ENCODE measurements at regions not wholly inside any gene's neighbourhood (a gene's known extent, or its start where the extent isn't known, plus 50 kb on each side); places are given as distances from the start of the nearest gene placed in this dataset.

DNA sequence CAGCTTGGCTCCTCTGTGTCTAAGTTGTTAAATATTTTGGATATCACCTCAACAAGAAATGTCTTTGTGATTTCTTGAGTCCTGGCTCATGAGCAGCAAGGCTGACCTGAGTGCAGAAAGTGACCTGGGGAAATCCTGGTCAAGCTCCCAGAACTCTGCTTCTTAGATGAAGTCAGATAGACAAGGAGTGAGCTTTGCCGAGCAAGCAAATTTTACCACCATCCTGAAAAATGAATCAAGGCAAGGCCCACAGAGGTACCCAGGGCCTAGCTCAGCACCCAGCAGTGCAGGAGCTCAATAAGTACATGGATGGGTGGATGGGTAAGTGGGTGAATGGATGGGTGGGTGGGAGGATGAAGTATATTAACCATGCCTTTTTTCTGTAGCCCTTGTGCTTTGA, 291.8 kb downstream of the UACA start:
- Histone ChIP-seq H3K4me3 (no peak overlapping the region), H2AFZ (ENCODE audit: control insufficient read depth, low read depth, low read length) (no peak overlapping the region), H3K79me2 (ENCODE audit: control insufficient read depth, insufficient read depth, low read length) (no peaks in the 10 kb centered on the region), H3K36me3 (ENCODE audit: control insufficient read depth in 2 of 2, insufficient read depth in 2 of 2, low read length in 1 of 2) (no peaks in the 10 kb centered on the region), H3K9ac (ENCODE audit: control insufficient read depth, insufficient read depth, low read length) (no peak overlapping the region), H4K20me1 (ENCODE audit: control insufficient read depth, insufficient read depth) (no peaks in the 10 kb centered on the region), H3K27me3 (replicated peaks in 1 of 2; ENCODE audit: control insufficient read depth in 2 of 2, insufficient read depth in 2 of 2, low read length in 1 of 2) (no peaks in the 10 kb centered on the region; a peak in 1 of 4 replicates), H3K4me2 (ENCODE audit: control insufficient read depth, insufficient read depth) (no peak overlapping the region), H3K4me1 (ENCODE audit: control insufficient read depth, insufficient read depth, low read length) (peaks cover 16% of the 10 kb centered on the region), H3K9me3 (replicated peaks; ENCODE audit: control insufficient read depth, insufficient read depth, low read length) (no peaks in the 10 kb centered on the region; the same call in 2 of the 3 replicates), H3K27ac (ENCODE audit: control insufficient read depth, insufficient read depth) (no peak overlapping the region)
- ChIA-PET CTCF (interaction anchor here (1.8 to 2.1 kb wide), 2 partner anchors 16 to 33 kb away, joined by 5 to 6 read pairs; no protein-coding TSS in a partner anchor), SMC1A (ENCODE audit: uncharacterized antibody, unreplicated experiment) (interaction anchor here (1.3 to 1.6 kb wide), 2 partner anchors 9 to 33 kb away, joined by 3 to 4 read pairs; no protein-coding TSS in a partner anchor), RAD21 (ENCODE audit: unreplicated experiment) (interaction anchor here (0.6 to 1.4 kb wide), 4 partner anchors 13 to 373 kb away, joined by 3 to 7 read pairs (median 4); no protein-coding TSS in a partner anchor), POLR2A (no interaction called here)
- intact Hi-C loops (cut with micrococcal nuclease; ENCODE audit: unreplicated experiment) (no loop called here), in situ Hi-C loops (cut with MboI) (no loop called here)
- FAIRE-seq: no peak
- WGBS (ENCODE audit: insufficient coverage, insufficient replicate concordance, low lambda C conversion rate, missing lambda C conversion rate): 50% methylated on average over 1 of the region's 1 CpG
- no TSS peak for BruUV-seq (replicated peaks)
- DNase-seq (ENCODE audit: low read depth, low spot score): no peak
- no peak for ATAC-seq
- TF ChIP-seq, protein P1, sequence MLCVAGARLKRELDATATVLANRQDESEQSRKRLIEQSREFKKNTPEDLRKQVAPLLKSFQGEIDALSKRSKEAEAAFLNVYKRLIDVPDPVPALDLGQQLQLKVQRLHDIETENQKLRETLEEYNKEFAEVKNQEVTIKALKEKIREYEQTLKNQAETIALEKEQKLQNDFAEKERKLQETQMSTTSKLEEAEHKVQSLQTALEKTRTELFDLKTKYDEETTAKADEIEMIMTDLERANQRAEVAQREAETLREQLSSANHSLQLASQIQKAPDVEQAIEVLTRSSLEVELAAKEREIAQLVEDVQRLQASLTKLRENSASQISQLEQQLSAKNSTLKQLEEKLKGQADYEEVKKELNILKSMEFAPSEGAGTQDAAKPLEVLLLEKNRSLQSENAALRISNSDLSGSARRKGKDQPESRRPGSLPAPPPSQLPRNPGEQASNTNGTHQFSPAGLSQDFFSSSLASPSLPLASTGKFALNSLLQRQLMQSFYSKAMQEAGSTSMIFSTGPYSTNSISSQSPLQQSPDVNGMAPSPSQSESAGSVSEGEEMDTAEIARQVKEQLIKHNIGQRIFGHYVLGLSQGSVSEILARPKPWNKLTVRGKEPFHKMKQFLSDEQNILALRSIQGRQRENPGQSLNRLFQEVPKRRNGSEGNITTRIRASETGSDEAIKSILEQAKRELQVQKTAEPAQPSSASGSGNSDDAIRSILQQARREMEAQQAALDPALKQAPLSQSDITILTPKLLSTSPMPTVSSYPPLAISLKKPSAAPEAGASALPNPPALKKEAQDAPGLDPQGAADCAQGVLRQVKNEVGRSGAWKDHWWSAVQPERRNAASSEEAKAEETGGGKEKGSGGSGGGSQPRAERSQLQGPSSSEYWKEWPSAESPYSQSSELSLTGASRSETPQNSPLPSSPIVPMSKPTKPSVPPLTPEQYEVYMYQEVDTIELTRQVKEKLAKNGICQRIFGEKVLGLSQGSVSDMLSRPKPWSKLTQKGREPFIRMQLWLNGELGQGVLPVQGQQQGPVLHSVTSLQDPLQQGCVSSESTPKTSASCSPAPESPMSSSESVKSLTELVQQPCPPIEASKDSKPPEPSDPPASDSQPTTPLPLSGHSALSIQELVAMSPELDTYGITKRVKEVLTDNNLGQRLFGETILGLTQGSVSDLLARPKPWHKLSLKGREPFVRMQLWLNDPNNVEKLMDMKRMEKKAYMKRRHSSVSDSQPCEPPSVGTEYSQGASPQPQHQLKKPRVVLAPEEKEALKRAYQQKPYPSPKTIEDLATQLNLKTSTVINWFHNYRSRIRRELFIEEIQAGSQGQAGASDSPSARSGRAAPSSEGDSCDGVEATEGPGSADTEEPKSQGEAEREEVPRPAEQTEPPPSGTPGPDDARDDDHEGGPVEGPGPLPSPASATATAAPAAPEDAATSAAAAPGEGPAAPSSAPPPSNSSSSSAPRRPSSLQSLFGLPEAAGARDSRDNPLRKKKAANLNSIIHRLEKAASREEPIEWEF (IDR thresholded peaks at IDR 0.05; ENCODE audit: insufficient replicate concordance, low read depth, low read length): no peak
- TF ChIP-seq, protein P2, sequence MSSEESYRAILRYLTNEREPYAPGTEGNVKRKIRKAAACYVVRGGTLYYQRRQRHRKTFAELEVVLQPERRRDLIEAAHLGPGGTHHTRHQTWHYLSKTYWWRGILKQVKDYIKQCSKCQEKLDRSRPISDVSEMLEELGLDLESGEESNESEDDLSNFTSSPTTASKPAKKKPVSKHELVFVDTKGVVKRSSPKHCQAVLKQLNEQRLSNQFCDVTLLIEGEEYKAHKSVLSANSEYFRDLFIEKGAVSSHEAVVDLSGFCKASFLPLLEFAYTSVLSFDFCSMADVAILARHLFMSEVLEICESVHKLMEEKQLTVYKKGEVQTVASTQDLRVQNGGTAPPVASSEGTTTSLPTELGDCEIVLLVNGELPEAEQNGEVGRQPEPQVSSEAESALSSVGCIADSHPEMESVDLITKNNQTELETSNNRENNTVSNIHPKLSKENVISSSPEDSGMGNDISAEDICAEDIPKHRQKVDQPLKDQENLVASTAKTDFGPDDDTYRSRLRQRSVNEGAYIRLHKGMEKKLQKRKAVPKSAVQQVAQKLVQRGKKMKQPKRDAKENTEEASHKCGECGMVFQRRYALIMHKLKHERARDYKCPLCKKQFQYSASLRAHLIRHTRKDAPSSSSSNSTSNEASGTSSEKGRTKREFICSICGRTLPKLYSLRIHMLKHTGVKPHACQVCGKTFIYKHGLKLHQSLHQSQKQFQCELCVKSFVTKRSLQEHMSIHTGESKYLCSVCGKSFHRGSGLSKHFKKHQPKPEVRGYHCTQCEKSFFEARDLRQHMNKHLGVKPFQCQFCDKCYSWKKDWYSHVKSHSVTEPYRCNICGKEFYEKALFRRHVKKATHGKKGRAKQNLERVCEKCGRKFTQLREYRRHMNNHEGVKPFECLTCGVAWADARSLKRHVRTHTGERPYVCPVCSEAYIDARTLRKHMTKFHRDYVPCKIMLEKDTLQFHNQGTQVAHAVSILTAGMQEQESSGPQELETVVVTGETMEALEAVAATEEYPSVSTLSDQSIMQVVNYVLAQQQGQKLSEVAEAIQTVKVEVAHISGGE (CRISPR knock-in tag; IDR thresholded peaks at IDR 0.05): no peak
- TF ChIP-seq PML (IDR thresholded peaks at IDR 0.05; ENCODE audit: low read length) (no peak), EZH2 (IDR thresholded peaks at IDR 0.05; ENCODE audit: borderline replicate concordance, control insufficient read depth, low read depth, low read length) (no peak), POLR2AphosphoS2 (IDR thresholded peaks at IDR 0.05; ENCODE audit: low read depth, low read length) (no peak)
- TF ChIP-seq, protein P3, sequence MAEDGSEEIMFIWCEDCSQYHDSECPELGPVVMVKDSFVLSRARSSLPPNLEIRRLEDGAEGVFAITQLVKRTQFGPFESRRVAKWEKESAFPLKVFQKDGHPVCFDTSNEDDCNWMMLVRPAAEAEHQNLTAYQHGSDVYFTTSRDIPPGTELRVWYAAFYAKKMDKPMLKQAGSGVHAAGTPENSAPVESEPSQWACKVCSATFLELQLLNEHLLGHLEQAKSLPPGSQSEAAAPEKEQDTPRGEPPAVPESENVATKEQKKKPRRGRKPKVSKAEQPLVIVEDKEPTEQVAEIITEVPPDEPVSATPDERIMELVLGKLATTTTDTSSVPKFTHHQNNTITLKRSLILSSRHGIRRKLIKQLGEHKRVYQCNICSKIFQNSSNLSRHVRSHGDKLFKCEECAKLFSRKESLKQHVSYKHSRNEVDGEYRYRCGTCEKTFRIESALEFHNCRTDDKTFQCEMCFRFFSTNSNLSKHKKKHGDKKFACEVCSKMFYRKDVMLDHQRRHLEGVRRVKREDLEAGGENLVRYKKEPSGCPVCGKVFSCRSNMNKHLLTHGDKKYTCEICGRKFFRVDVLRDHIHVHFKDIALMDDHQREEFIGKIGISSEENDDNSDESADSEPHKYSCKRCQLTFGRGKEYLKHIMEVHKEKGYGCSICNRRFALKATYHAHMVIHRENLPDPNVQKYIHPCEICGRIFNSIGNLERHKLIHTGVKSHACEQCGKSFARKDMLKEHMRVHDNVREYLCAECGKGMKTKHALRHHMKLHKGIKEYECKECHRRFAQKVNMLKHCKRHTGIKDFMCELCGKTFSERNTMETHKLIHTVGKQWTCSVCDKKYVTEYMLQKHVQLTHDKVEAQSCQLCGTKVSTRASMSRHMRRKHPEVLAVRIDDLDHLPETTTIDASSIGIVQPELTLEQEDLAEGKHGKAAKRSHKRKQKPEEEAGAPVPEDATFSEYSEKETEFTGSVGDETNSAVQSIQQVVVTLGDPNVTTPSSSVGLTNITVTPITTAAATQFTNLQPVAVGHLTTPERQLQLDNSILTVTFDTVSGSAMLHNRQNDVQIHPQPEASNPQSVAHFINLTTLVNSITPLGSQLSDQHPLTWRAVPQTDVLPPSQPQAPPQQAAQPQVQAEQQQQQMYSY (CRISPR knock-in tag; IDR thresholded peaks at IDR 0.05): no peak
- TF ChIP-seq, protein P4, sequence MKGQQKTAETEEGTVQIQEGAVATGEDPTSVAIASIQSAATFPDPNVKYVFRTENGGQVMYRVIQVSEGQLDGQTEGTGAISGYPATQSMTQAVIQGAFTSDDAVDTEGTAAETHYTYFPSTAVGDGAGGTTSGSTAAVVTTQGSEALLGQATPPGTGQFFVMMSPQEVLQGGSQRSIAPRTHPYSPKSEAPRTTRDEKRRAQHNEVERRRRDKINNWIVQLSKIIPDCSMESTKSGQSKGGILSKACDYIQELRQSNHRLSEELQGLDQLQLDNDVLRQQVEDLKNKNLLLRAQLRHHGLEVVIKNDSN (IDR thresholded peaks at IDR 0.05; ENCODE audit: borderline replicate concordance, extremely low read length, insufficient read depth, low read depth, low read length): no peak
